HepG2 (cell line): ENCODE measurements at regions not wholly inside any gene's neighbourhood (a gene's known extent, or its start where the extent isn't known, plus 50 kb on each side); places are given as distances from the start of the nearest gene placed in this dataset.

ENCODE experiments used
- ATAC-seq: fragments of 200-7000 bp; cut with Tn5 transposase; 3 replicates; pipeline ENCODE4 v1.9.1; 2020; ENCODE audit warnings: mild to moderate bottlenecking, moderate library complexity
- BruUV-seq: library from RNA; stranded (reverse); fragments of 400-500 nt; replicated peaks from 2 replicates; lab custom pipeline; 2021; lab: Mats Ljungman, UMichigan
- CTCF ChIA-PET: fragments of 300-600 bp; formaldehyde crosslinking; extraction: SDS; loops from one replicate; lab custom pipeline; 2021; ENCODE audit warnings: low total read pairs, inconsistent platforms, low intra/inter-chr PET ratio; lab: Yijun Ruan, JAX
- POLR2A ChIA-PET: fragments of 350-600 bp; sonication (Branson Sonifier 250); formaldehyde crosslinking; loops from one replicate; lab custom pipeline; 2020; ENCODE audit warnings: antibody characterized with exemption, inconsistent platforms; lab: Yijun Ruan, JAX
- DNase-seq: peaks from one replicate; pipeline ENCODE4 v3.0.0-alpha.2; 2015; ENCODE audit warnings: low spot score
- FAIRE-seq: peaks from 3 replicates; lab custom pipeline; 2011; peaks lifted over from hg19 to GRCh38; lab: Jason Lieb, UNC
- H2AFZ ChIP-seq: one replicate; pipeline ENCODE4 v1.6.1; 2011; ENCODE audit warnings: low read length, inconsistent platforms
- H3K27ac ChIP-seq: fragments of 300-600 bp; 3 replicates; pipeline ENCODE4 v1.8.0; 2011; ENCODE audit warnings: mixed run types, mild to moderate bottlenecking, mixed read lengths, low read length, inconsistent platforms; ENCODE audit not compliant: insufficient read depth; ENCODE audit errors: extremely low read length
- H3K27me3 ChIP-seq, 2 experiments: fragments of 200-600 bp in 1 of 2; 2 replicates in 1 of 2; 3 replicates in 1 of 2; pipeline versions ENCODE4 v1.6.0 to v1.8.0; 2011; ENCODE audit warnings: low read length in 2 of 2, mild to moderate bottlenecking in 2 of 2, moderate library complexity in 2 of 2, inconsistent platforms in 1 of 2; ENCODE audit not compliant: insufficient read depth in 2 of 2, control insufficient read depth in 1 of 2
- H3K36me3 ChIP-seq, 2 experiments: fragments of 200-600 bp in 1 of 2; replicated peaks in 1 of 2; 2 replicates in 1 of 2; 3 replicates in 1 of 2; pipeline versions ENCODE4 v1.5.1 to v1.8.0; 2011; ENCODE audit warnings: low read length in 2 of 2, inconsistent platforms in 1 of 2; ENCODE audit not compliant: insufficient read depth in 2 of 2, control insufficient read depth in 1 of 2
- H3K4me1 ChIP-seq: 2 replicates; pipeline ENCODE4 v1.5.1; 2012; ENCODE audit warnings: low read length, inconsistent platforms; ENCODE audit not compliant: insufficient read depth
- H3K4me2 ChIP-seq: 2 replicates; pipeline ENCODE4 v1.6.0; 2011; ENCODE audit warnings: low read depth, low read length, inconsistent platforms
- H3K4me3 ChIP-seq, 3 experiments: fragments of 200-600 bp in 1 of 3; sonication (generic), shearing (Covaris generic) in 1 of 3; replicated peaks in 1 of 3; 2 replicates each; pipeline ENCODE4 v1.5.1; 2011 to 2016; ENCODE audit warnings: low read length in 3 of 3, inconsistent platforms in 2 of 3, low read depth in 2 of 3, mild to moderate bottlenecking in 2 of 3, control low read depth in 1 of 3, mixed read lengths in 1 of 3; ENCODE audit not compliant: insufficient read depth in 1 of 3
- H3K79me2 ChIP-seq: one replicate; pipeline ENCODE4 v1.6.1; 2011; ENCODE audit warnings: low read length, inconsistent platforms; ENCODE audit not compliant: insufficient read depth
- H3K9ac ChIP-seq: 2 replicates; pipeline ENCODE4 v1.6.0; 2011; ENCODE audit warnings: mild to moderate bottlenecking, low read depth, low read length, inconsistent platforms; ENCODE audit not compliant: insufficient read depth
- H3K9me3 ChIP-seq: 2 replicates; pipeline ENCODE4 v1.5.1; 2012; ENCODE audit warnings: mild to moderate bottlenecking, low read length
- H4K20me1 ChIP-seq: 2 replicates; pipeline ENCODE4 v1.6.0; 2011; ENCODE audit warnings: inconsistent platforms, mild to moderate bottlenecking, low read length, moderate library complexity; ENCODE audit not compliant: insufficient read depth
- HBP1 ChIP-seq: IDR thresholded peaks from 2 replicates; pipeline ENCODE4 v1.6.1; 2016; ENCODE audit warnings: low read depth, control low read depth
- PLRG1 ChIP-seq: fragments of 450-650 bp; conservative IDR thresholded peaks from 2 replicates; pipeline ENCODE4 v1.6.1; 2016
- ZBTB40 ChIP-seq, 2 experiments: fragments of 450-650 bp in 1 of 2; sonication (generic) in 1 of 2; formaldehyde crosslinking in 1 of 2; IDR thresholded peaks; 2 replicates each; pipeline versions ENCODE4 v1.6.1 to v1.8.0; 2016 to 2022; ENCODE audit warnings: antibody characterized with exemption in 1 of 2, mild to moderate bottlenecking in 1 of 2, missing genetic modification reagents in 1 of 2
- ZFAT ChIP-seq: sonication (generic); formaldehyde crosslinking; conservative IDR thresholded peaks from 2 replicates; pipeline ENCODE4 v1.8.1; 2023; ENCODE audit warnings: missing genetic modification reagents, inconsistent platforms
- ZNF687 ChIP-seq: sonication (generic); formaldehyde crosslinking; IDR thresholded peaks from 2 replicates; pipeline ENCODE4 v1.5.1; 2020; ENCODE audit warnings: mild to moderate bottlenecking, missing genetic modification reagents, moderate library complexity
- ZNF720 ChIP-seq: sonication (generic); formaldehyde crosslinking; IDR thresholded peaks from 2 replicates; pipeline ENCODE4 v1.4.0; 2020; ENCODE audit warnings: missing genetic modification reagents
- ZNF747 ChIP-seq: sonication (generic); formaldehyde crosslinking; IDR thresholded peaks from 2 replicates; pipeline ENCODE4 v1.8.1; 2023; ENCODE audit warnings: missing genetic modification reagents, mild to moderate bottlenecking, borderline replicate concordance
- WGBS: methylation state at CpG from one replicate; pipeline ENCODE4 v1.1.6; 2017; ENCODE audit warnings: low lambda C conversion rate; 5-methylcytosine and 5-hydroxymethylcytosine counted together
- in situ Hi-C: cut with HindIII; loops from 2 replicates; pipeline ENCODE4 v1.10.0; 2017; ENCODE audit warnings: low pct_unique_long_range_greater_than_20kb; ENCODE audit not compliant: extremely low pct_ligation_motif_present
- intact Hi-C: fragments of 100-400 bp; cut with micrococcal nuclease; formaldehyde crosslinking; loops from one replicate; pipeline ENCODE4 v1.10.0; 2022; ENCODE audit not compliant: unreplicated experiment

GRCh38 chr6:1076531-1077459, 235.1 kb upstream of the FOXQ1 start:
- CTCF ChIA-PET = no interaction called here
- Histone ChIP-seq H3K4me1 (peaks cover 50% of the 10 kb centered on the region), H3K27me3 (no peaks in the 10 kb centered on the region), H2AFZ (no peak overlapping the region), H3K9me3 (no peaks in the 10 kb centered on the region), H3K4me3 (no peak overlapping the region), H3K79me2 (no peaks in the 10 kb centered on the region), H4K20me1 (no peaks in the 10 kb centered on the region), H3K36me3 (no peaks in the 10 kb centered on the region), H3K4me2 (no peak overlapping the region), H3K9ac (no peak overlapping the region; the same call in 1 of the 2 replicates), H3K27ac (peak overlapping the region; percentile 65)
- intact Hi-C loops (no loop called here), in situ Hi-C loops (no loop called here)
- POLR2A ChIA-PET = interaction anchor here (0.9 to 3.1 kb wide), 5 partner anchors 21 to 235 kb away, joined by 3 to 23 read pairs (median 7); partner anchors contain the start of gene FOXQ1
- WGBS = 95% methylated on average over 17 of the region's 17 CpGs
- DNase-seq (no peak), ATAC-seq (no peak; the same call in 2 of the 3 replicates), FAIRE-seq (no peak)
- BruUV-seq = no TSS peak
- TF ChIP-seq PLRG1 (no peak), ZFAT (CRISPR knock-in tag) (no peak), ZNF747 (CRISPR knock-in tag) (0 out of 2 replicates have a peak, but pooled peaks have one; percentile 28), ZNF720 (no peak), HBP1 (CRISPR knock-in tag) (no peak), ZBTB40 (IDR thresholded peaks at IDR 0.05) (0 out of 2 replicates have a peak, but pooled peaks have one; percentile 37), ZBTB40 (CRISPR knock-in tag; IDR thresholded peaks at IDR 0.05) (peak; percentile 98), ZNF687 (CRISPR knock-in tag) (peak; percentile 22; the same call in 1 of the 2 replicates)
